Astrocyte of the cerebellum (primary cell): ENCODE measurements at regions not wholly inside any gene's neighbourhood (a gene's known extent, or its start where the extent isn't known, plus 50 kb on each side); places are given as distances from the start of the nearest gene placed in this dataset.

Experiments used
- DNase-seq: peaks from one replicate; pipeline ENCODE4 v3.0.0-alpha.2; 2011; ENCODE audit warnings: low read depth
- H3K4me3 ChIP-seq: 2 replicates; pipeline ENCODE4 v1.5.1; 2011; ENCODE audit warnings: mild to moderate bottlenecking, low read depth, low read length, moderate library complexity
- in situ Hi-C: cut with HindIII; loops from 2 replicates; pipeline ENCODE4 v1.10.0; 2017; ENCODE audit warnings: low sequenced_read_pairs
- TF ChIP-seq, protein P1 (sequence below): IDR thresholded peaks from 2 replicates; pipeline ENCODE4 v1.5.1; 2012; ENCODE audit warnings: low read length, low read depth, moderate library complexity, mild to moderate bottlenecking; ENCODE audit errors: missing control alignments

DNA sequence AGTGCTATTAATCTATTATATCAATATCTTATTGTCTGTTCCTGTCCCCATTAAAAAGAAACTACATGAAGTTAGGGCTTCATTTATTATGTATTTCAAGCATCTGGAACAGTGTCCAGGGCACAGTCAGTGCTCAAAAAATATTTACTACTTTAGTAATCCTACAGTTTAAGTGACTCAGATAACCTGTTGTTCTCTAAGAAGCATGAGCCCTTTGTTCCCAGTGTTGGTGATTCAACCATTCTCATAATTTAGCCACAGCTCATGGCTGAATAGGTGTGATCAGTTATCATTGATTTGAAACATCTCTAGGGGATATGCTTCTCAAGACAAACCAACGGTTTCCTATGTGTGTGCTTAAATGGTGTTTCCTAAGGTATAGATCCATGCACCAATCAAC is 292.7 kb downstream of the TMEM167A start:
- DNase-seq, result no peak
- TF ChIP-seq, protein P1, sequence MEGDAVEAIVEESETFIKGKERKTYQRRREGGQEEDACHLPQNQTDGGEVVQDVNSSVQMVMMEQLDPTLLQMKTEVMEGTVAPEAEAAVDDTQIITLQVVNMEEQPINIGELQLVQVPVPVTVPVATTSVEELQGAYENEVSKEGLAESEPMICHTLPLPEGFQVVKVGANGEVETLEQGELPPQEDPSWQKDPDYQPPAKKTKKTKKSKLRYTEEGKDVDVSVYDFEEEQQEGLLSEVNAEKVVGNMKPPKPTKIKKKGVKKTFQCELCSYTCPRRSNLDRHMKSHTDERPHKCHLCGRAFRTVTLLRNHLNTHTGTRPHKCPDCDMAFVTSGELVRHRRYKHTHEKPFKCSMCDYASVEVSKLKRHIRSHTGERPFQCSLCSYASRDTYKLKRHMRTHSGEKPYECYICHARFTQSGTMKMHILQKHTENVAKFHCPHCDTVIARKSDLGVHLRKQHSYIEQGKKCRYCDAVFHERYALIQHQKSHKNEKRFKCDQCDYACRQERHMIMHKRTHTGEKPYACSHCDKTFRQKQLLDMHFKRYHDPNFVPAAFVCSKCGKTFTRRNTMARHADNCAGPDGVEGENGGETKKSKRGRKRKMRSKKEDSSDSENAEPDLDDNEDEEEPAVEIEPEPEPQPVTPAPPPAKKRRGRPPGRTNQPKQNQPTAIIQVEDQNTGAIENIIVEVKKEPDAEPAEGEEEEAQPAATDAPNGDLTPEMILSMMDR, result no peak
- in situ Hi-C loops, result no loop called here
- H3K4me3 ChIP-seq, result no peak overlapping the region

DNA sequence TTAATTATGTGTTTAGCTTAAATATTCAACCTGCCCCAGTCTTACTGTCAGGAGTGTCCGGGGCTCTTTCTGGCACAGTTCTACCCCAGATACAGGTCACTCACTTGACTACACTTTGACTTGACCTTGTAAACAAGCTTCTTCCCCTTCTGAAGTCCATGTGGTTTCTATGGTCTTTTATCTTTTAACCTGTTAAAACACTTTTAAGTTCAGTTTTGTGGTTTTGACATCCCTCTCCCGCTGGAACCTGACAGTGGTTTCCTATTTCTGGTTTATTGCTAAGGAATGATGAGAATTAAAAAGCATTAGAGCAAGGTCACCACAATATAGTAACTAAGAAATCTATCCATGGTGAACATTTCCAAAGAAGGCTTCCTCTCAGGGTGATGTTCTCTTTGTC is 300.1 kb downstream of the TMEM167A start:
- H3K4me3 ChIP-seq, result no peak overlapping the region
- in situ Hi-C loops, result no loop called here
- TF ChIP-seq, protein P1, result no peak
- DNase-seq, result no peak

DNA sequence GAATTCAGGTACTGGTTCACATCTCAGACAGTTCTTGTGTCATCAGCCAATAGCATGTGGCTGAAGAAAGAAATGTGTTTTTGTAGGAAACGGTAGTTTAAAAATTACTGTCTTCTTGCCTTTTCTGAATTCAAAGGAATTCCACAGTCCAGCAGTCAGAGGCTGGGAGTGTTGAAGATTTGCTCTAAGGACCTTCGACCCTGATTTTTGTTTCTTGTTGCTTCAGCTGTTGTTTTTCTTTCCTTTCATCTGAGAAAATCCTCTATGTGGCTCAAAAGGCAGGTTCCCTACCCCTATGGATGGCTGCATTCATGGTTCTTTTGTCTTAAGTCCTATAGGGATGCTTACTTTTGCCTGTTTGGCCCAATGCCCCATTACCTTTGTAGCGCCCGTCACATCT is 304.9 kb downstream of the TMEM167A start:
- in situ Hi-C loops, result no loop called here
- TF ChIP-seq, protein P1, result no peak
- DNase-seq, result no peak
- H3K4me3 ChIP-seq, result no peak overlapping the region

DNA sequence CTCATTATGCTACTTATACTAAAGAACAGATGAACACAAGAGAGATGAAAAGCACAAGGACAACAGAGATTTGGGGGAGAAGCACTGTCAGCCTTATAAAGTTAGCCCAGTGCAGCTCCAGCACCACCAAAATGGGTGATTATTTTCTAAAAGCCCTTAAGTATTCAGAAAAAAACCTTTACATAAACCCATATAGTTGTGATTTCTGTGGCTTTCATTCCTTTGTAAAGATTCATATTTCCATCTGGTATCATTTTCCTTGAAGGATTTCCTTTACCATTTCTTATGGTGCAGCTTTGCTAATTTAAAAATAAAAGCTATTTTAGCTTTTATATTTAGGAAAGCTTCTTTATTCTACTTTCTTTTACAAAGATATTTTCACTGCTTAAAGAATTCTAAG is 311.0 kb downstream of the TMEM167A start:
- in situ Hi-C loops, result no loop called here
- no peak overlapping the region for H3K4me3 ChIP-seq
- DNase-seq, result no peak
- TF ChIP-seq, protein P1, result no peak

DNA sequence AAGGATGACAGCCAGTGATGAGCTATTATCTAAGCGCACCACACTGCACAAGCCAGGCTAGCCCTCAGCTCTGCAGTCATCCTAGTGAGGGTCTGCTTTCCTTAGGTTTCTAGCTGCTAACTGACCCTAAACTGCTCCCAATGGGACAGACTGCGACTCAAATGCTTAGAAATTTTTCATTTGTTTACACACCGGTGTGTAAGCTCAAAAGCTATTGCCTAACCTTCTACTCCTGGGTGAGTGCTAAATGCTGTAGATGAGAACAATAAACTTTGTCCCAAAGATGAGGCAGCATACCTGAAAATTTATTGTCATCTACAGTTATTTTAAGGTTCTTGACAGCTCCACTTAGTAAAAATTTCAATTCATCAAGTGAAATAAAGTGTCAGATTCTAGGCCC is 311.4 kb downstream of the TMEM167A start:
- H3K4me3 ChIP-seq, result no peak overlapping the region
- no peak for DNase-seq
- TF ChIP-seq, protein P1, result no peak
- in situ Hi-C loops, result no loop called here

DNA sequence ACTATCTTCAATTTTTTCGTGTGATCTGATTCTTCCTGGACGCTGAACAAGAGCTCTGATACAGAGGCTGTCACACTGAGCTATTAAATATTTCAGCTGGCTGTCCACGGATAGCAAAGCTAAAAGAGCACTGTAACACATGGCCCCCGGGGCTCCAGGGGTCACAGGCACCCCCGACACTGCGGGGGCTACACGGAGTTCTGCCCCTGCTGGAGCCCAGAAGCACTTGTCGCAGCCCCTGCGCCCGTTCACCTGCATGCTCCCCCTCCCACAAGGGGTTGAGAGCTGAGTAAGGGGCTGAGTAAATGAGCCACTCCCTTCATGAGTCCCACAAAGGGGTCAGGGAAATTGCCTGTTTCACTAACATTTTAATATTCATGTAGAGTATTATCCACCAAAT is 316.3 kb downstream of the TMEM167A start:
- in situ Hi-C loops, result no loop called here
- no peak overlapping the region for H3K4me3 ChIP-seq
- DNase-seq, result no peak
- TF ChIP-seq, protein P1, result no peak

DNA sequence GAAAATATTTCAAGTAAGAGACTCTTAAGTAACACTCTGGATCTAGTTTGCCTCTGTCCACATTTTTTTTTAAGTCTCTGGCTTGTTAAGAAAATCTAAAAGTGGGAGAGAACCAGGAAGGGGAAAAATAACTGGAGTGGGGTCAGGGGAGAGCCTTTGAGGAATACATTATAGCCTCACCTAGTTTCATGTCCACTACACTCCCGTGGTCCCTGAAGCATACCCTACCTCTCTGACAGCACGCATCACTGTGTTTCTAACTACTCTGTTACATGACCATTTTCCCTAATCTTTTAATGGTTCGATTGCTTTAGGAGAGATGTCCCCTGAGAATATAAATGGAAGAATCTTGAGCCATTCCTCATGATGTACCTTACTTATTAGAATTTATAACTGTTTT is 318.3 kb downstream of the TMEM167A start:
- no peak for DNase-seq
- TF ChIP-seq, protein P1, result no peak
- in situ Hi-C loops, result no loop called here
- no peak overlapping the region for H3K4me3 ChIP-seq
